ENCODE measurements at regions not wholly inside any gene's neighbourhood (a gene's known extent, or its start where the extent isn't known, plus 50 kb on each side); places are given as distances from the start of the nearest gene placed in this dataset.

DNA sequence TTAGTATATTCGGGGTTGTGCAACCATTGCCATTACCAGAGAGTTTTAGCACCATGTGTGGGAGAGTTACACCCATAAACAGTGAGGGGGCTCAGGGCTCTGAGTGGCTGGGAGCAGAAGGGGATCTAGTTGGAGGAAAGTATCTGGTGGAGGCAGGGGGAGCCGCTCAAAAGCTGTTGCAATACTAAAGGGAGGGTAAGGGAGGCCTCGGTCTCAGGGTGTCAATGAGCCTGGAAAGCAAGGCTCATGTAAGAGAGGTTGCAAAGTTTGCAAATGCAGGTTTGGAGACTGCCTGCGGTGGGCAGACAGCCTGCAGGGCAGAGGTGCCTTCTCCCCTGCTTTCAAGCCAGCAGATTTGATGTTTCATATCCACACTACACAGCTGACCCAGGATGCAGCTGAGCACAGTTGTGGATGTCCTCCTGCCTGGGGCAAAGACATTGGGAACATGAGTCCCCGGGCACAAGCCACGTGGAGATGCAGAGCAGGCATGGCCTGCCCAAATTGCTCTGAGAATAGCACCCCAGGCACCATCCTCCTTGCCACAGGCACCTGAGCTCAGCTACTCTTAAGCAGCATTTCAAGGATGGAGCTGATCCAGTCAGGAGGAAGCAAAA, 181.4 kb downstream of the TLE3 start:
- TF ChIP-seq, protein P1, sequence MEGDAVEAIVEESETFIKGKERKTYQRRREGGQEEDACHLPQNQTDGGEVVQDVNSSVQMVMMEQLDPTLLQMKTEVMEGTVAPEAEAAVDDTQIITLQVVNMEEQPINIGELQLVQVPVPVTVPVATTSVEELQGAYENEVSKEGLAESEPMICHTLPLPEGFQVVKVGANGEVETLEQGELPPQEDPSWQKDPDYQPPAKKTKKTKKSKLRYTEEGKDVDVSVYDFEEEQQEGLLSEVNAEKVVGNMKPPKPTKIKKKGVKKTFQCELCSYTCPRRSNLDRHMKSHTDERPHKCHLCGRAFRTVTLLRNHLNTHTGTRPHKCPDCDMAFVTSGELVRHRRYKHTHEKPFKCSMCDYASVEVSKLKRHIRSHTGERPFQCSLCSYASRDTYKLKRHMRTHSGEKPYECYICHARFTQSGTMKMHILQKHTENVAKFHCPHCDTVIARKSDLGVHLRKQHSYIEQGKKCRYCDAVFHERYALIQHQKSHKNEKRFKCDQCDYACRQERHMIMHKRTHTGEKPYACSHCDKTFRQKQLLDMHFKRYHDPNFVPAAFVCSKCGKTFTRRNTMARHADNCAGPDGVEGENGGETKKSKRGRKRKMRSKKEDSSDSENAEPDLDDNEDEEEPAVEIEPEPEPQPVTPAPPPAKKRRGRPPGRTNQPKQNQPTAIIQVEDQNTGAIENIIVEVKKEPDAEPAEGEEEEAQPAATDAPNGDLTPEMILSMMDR (IDR thresholded peaks at IDR 0.05), result no peak
- TF ChIP-seq RAD21 (IDR thresholded peaks at IDR 0.05; ENCODE audit: low read length) (no peak), SMC3 (IDR thresholded peaks at IDR 0.05; ENCODE audit: low read depth, low read length) (no peak), POLR2AphosphoS5 (IDR thresholded peaks at IDR 0.05; ENCODE audit: low read depth, low read length) (no peak), RXRA (IDR thresholded peaks at IDR 0.05; ENCODE audit: borderline replicate concordance, low read depth) (no peak), JUND (IDR thresholded peaks at IDR 0.05) (no peak), CHD2 (IDR thresholded peaks at IDR 0.05; ENCODE audit: low read length, partially characterized antibody) (no peak), MXI1 (IDR thresholded peaks at IDR 0.05; ENCODE audit: low read depth, low read length) (no peak), EP300 (IDR thresholded peaks at IDR 0.05; ENCODE audit: borderline replicate concordance in 1 of 2, low read depth in 1 of 2, low read length in 1 of 2) (no peak)
- TF ChIP-seq, protein P2, sequence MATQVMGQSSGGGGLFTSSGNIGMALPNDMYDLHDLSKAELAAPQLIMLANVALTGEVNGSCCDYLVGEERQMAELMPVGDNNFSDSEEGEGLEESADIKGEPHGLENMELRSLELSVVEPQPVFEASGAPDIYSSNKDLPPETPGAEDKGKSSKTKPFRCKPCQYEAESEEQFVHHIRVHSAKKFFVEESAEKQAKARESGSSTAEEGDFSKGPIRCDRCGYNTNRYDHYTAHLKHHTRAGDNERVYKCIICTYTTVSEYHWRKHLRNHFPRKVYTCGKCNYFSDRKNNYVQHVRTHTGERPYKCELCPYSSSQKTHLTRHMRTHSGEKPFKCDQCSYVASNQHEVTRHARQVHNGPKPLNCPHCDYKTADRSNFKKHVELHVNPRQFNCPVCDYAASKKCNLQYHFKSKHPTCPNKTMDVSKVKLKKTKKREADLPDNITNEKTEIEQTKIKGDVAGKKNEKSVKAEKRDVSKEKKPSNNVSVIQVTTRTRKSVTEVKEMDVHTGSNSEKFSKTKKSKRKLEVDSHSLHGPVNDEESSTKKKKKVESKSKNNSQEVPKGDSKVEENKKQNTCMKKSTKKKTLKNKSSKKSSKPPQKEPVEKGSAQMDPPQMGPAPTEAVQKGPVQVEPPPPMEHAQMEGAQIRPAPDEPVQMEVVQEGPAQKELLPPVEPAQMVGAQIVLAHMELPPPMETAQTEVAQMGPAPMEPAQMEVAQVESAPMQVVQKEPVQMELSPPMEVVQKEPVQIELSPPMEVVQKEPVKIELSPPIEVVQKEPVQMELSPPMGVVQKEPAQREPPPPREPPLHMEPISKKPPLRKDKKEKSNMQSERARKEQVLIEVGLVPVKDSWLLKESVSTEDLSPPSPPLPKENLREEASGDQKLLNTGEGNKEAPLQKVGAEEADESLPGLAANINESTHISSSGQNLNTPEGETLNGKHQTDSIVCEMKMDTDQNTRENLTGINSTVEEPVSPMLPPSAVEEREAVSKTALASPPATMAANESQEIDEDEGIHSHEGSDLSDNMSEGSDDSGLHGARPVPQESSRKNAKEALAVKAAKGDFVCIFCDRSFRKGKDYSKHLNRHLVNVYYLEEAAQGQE (IDR thresholded peaks at IDR 0.05; ENCODE audit: low read depth, low read length), result no peak
- TF ChIP-seq, protein P3, sequence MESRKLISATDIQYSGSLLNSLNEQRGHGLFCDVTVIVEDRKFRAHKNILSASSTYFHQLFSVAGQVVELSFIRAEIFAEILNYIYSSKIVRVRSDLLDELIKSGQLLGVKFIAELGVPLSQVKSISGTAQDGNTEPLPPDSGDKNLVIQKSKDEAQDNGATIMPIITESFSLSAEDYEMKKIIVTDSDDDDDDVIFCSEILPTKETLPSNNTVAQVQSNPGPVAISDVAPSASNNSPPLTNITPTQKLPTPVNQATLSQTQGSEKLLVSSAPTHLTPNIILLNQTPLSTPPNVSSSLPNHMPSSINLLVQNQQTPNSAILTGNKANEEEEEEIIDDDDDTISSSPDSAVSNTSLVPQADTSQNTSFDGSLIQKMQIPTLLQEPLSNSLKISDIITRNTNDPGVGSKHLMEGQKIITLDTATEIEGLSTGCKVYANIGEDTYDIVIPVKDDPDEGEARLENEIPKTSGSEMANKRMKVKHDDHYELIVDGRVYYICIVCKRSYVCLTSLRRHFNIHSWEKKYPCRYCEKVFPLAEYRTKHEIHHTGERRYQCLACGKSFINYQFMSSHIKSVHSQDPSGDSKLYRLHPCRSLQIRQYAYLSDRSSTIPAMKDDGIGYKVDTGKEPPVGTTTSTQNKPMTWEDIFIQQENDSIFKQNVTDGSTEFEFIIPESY (IDR thresholded peaks at IDR 0.05; ENCODE audit: borderline replicate concordance, low read depth), result no peak
- TF ChIP-seq, protein P4, sequence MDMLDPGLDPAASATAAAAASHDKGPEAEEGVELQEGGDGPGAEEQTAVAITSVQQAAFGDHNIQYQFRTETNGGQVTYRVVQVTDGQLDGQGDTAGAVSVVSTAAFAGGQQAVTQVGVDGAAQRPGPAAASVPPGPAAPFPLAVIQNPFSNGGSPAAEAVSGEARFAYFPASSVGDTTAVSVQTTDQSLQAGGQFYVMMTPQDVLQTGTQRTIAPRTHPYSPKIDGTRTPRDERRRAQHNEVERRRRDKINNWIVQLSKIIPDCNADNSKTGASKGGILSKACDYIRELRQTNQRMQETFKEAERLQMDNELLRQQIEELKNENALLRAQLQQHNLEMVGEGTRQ (IDR thresholded peaks at IDR 0.05; ENCODE audit: borderline replicate concordance, low read depth, low read length), result no peak

All from SK-N-SH (cell line).